IMR-90 (cell line): ENCODE measurements at regions not wholly inside any gene's neighbourhood (a gene's known extent, or its start where the extent isn't known, plus 50 kb on each side); places are given as distances from the start of the nearest gene placed in this dataset.
A peak's percentile ranks its signal among the peaks of the same experiment; 100 is the strongest.

ENCODE experiments used
- ATAC-seq: fragments of 200-7000 bp; cut with Tn5 transposase; 2 replicates; pipeline ENCODE4 v1.9.1; 2020; ENCODE audit warnings: low read depth, mild to moderate bottlenecking, moderate library complexity
- BruUV-seq: library from RNA; stranded (reverse); fragments of 400-500 nt; replicated peaks from 2 replicates; lab custom pipeline; 2021; lab: Mats Ljungman, UMichigan
- CTCF ChIA-PET: fragments of 300-600 bp; formaldehyde crosslinking; extraction: SDS; loops from one replicate; lab custom pipeline; 2021; ENCODE audit warnings: antibody characterized with exemption; lab: Yijun Ruan, JAX
- POLR2A ChIA-PET: fragments of 300-600 bp; sonication (Branson Sonifier 250); formaldehyde crosslinking; loops from one replicate; lab custom pipeline; 2022; ENCODE audit warnings: antibody characterized with exemption; ENCODE audit not compliant: unreplicated experiment; lab: Charles Lee
- DNase-seq: peaks from one replicate; pipeline ENCODE4 v3.0.0; 2013
- H2AFZ ChIP-seq: replicated peaks from 2 replicates; pipeline ENCODE3; 2013; ENCODE audit warnings: low read length, mild to moderate bottlenecking; ENCODE audit not compliant: poor library complexity
- H2AK5ac ChIP-seq: 2 replicates; pipeline ENCODE4 v1.6.1; 2013; ENCODE audit warnings: low read depth, low read length, inconsistent platforms
- H2AK9ac ChIP-seq: replicated peaks from 2 replicates; pipeline ENCODE3; 2013; ENCODE audit warnings: mild to moderate bottlenecking, low read depth, low read length, moderate library complexity; ENCODE audit not compliant: poor library complexity
- H2BK120ac ChIP-seq: 2 replicates; pipeline ENCODE4 v1.6.1; 2013; ENCODE audit warnings: low read depth, low read length, inconsistent platforms
- H2BK15ac ChIP-seq: 3 replicates; pipeline ENCODE4 v1.6.1; 2013; ENCODE audit warnings: low read depth, low read length, inconsistent platforms
- H2BK20ac ChIP-seq: 2 replicates; pipeline ENCODE4 v1.6.1; 2013; ENCODE audit warnings: low read depth, mild to moderate bottlenecking, inconsistent platforms, low read length, moderate library complexity
- H2BK5ac ChIP-seq: 2 replicates; pipeline ENCODE4 v1.6.1; 2013; ENCODE audit warnings: mild to moderate bottlenecking, low read depth, low read length, inconsistent platforms; ENCODE audit not compliant: poor library complexity, severe bottlenecking
- H3K14ac ChIP-seq: replicated peaks from 2 replicates; pipeline ENCODE4 v1.6.1; 2013; ENCODE audit warnings: low read depth, low read length, inconsistent platforms
- H3K18ac ChIP-seq: 2 replicates; pipeline ENCODE4 v1.6.1; 2013; ENCODE audit warnings: low read depth, low read length, control low read depth
- H3K23ac ChIP-seq: 2 replicates; pipeline ENCODE4 v1.6.1; 2013; ENCODE audit warnings: low read depth, low read length, inconsistent platforms
- H3K27ac ChIP-seq: 2 replicates; pipeline ENCODE4 v1.5.1; 2013; ENCODE audit warnings: mild to moderate bottlenecking, control low read depth, low read length; ENCODE audit not compliant: insufficient read depth
- H3K27me3 ChIP-seq: 2 replicates; pipeline ENCODE4 v1.6.1; 2013; ENCODE audit warnings: low read length; ENCODE audit not compliant: control insufficient read depth, insufficient read depth
- H3K36me3 ChIP-seq: 2 replicates; pipeline ENCODE4 v1.6.1; 2013; ENCODE audit warnings: low read length, mixed read lengths; ENCODE audit not compliant: control insufficient read depth, insufficient read depth
- H3K4ac ChIP-seq: 2 replicates; pipeline ENCODE4 v1.6.1; 2013; ENCODE audit warnings: low read depth, low read length, inconsistent platforms
- H3K4me1 ChIP-seq: 2 replicates; pipeline ENCODE4 v1.6.1; 2013; ENCODE audit warnings: low read length, mixed read lengths; ENCODE audit not compliant: control insufficient read depth, insufficient read depth
- H3K4me2 ChIP-seq: 2 replicates; pipeline ENCODE4 v1.6.1; 2013; ENCODE audit warnings: low read depth, mild to moderate bottlenecking, control low read depth, low read length, moderate library complexity
- H3K4me3 ChIP-seq: 2 replicates; pipeline ENCODE4 v1.5.1; 2013; ENCODE audit warnings: low read depth, mild to moderate bottlenecking, control low read depth, low read length, moderate library complexity; ENCODE audit not compliant: insufficient read depth
- H3K56ac ChIP-seq: 2 replicates; pipeline ENCODE4 v1.6.1; 2013; ENCODE audit warnings: low read length, inconsistent platforms; ENCODE audit not compliant: insufficient read depth; ENCODE audit errors: extremely low read depth
- H3K79me1 ChIP-seq, 2 experiments: 2 replicates each; pipeline ENCODE4 v1.6.1; 2013; ENCODE audit warnings: low read length in 2 of 2, inconsistent platforms in 1 of 2, low read depth in 1 of 2
- H3K9ac ChIP-seq: 2 replicates; pipeline ENCODE4 v1.6.1; 2013; ENCODE audit warnings: low read depth, low read length, control low read depth
- H3K9me1 ChIP-seq: 2 replicates; pipeline ENCODE4 v1.6.1; 2013; ENCODE audit warnings: low read length, inconsistent platforms; ENCODE audit not compliant: insufficient read depth
- H3K9me3 ChIP-seq: 2 replicates; pipeline ENCODE4 v1.6.1; 2013; ENCODE audit warnings: low read length; ENCODE audit not compliant: control insufficient read depth, insufficient read depth
- H4K20me1 ChIP-seq: 2 replicates; pipeline ENCODE4 v1.6.1; 2013; ENCODE audit warnings: low read length, inconsistent platforms; ENCODE audit not compliant: insufficient read depth
- H4K5ac ChIP-seq: 2 replicates; pipeline ENCODE4 v1.6.1; 2013; ENCODE audit warnings: mild to moderate bottlenecking, low read depth, low read length, control low read depth
- H4K8ac ChIP-seq, 2 experiments: 2 replicates each; pipeline ENCODE4 v1.6.1; 2013; ENCODE audit warnings: low read depth in 2 of 2, low read length in 2 of 2, control low read depth in 1 of 2, inconsistent platforms in 1 of 2
- H4K91ac ChIP-seq: 2 replicates; pipeline ENCODE4 v1.6.1; 2013; ENCODE audit warnings: low read depth, low read length, inconsistent platforms; ENCODE audit not compliant: insufficient read depth
- BHLHE40 ChIP-seq: fragments of 150-350 bp; IDR thresholded peaks from 2 replicates; pipeline ENCODE4 v1.6.1; 2016; ENCODE audit warnings: mild to moderate bottlenecking, low read depth, low read length
- POLR2A ChIP-seq: IDR thresholded peaks from 2 replicates; pipeline ENCODE4 v1.6.1; 2012; ENCODE audit warnings: mild to moderate bottlenecking, low read depth, low read length
- RAD21 ChIP-seq: IDR thresholded peaks from 2 replicates; pipeline ENCODE4 v1.6.1; 2012; ENCODE audit warnings: low read length, improper control_type of control experiment
- whole genome bisulfite sequencing, 2 experiments: methylation state at CpG; one replicate each; pipeline versions ENCODE4 v1.1.5 to v1.1.7; 2013; ENCODE audit warnings: missing lambda C conversion rate in 2 of 2; ENCODE audit not compliant: insufficient read length in 1 of 2; ENCODE audit errors: extremely low coverage in 2 of 2; 5-methylcytosine and 5-hydroxymethylcytosine counted together
- dilution Hi-C: fragments of 300-500 bp; cut with HindIII; formaldehyde crosslinking; loops from one replicate; pipeline ENCODE4 v1.14.3; 2018; ENCODE audit warnings: low sequenced_read_pairs; ENCODE audit not compliant: unreplicated experiment
- in situ Hi-C: fragments of 300-500 bp; cut with MboI; formaldehyde crosslinking; loops from 3 replicates; pipeline ENCODE4 v1.14.3; 2019; ENCODE audit warnings: low sequenced_read_pairs, inconsistent platforms, mixed read lengths
- intact Hi-C: fragments of 100-400 bp; cut with micrococcal nuclease; formaldehyde crosslinking; loops from 2 replicates; pipeline ENCODE4 v1.10.0; 2022
- TF ChIP-seq, protein P1 (sequence below): fragments of 150-350 bp; IDR thresholded peaks from 2 replicates; pipeline ENCODE4 v1.6.1; 2017; ENCODE audit warnings: mild to moderate bottlenecking, antibody characterized with exemption, low read length, low read depth

GRCh38 chr6:2478200-2478599, 232.8 kb upstream of the GMDS start:
- Histone ChIP-seq H3K4ac (no peak overlapping the region), H2BK20ac (no peak overlapping the region), H3K36me3 (no peaks in the 10 kb centered on the region), H3K14ac (no peak overlapping the region), H3K79me1 (no peaks in the 10 kb centered on the region), H2AFZ (no peak overlapping the region), H2BK120ac (no peak overlapping the region), H3K18ac (no peak overlapping the region), H3K27me3 (peaks cover 16% of the 10 kb centered on the region), H3K27ac (no peak overlapping the region), H3K23ac (no peak overlapping the region), H4K91ac (no peak overlapping the region), H4K20me1 (no peaks in the 10 kb centered on the region), H3K9ac (no peak overlapping the region), H3K4me3 (no peak overlapping the region), H2AK5ac (no peak overlapping the region), H2AK9ac (no peak overlapping the region), H2BK15ac (no peak overlapping the region), H3K4me1 (peaks cover 8% of the 10 kb centered on the region; the same call in 1 of the 2 replicates), H4K5ac (no peak overlapping the region), H2BK5ac (no peak overlapping the region), H3K56ac (no peak overlapping the region), H3K4me2 (peak overlapping the region; percentile 10; the same call in 1 of the 2 replicates), H4K8ac (no peak overlapping the region), H3K9me3 (peaks cover 13% of the 10 kb centered on the region), H3K9me1 (no peaks in the 10 kb centered on the region)
- ChIA-PET POLR2A (no interaction called here), CTCF (no interaction called here)
- 71% methylated on average over 1 of the region's 9 CpGs; no CpG with 5 or more reads in 1 of the 2 experiments for WGBS, 2 experiments
- peak; percentile 74 for ATAC-seq
- intact Hi-C loops (no loop called here), in situ Hi-C loops (no loop called here), dilution Hi-C loops (no loop called here)
- TF ChIP-seq, protein P1, sequence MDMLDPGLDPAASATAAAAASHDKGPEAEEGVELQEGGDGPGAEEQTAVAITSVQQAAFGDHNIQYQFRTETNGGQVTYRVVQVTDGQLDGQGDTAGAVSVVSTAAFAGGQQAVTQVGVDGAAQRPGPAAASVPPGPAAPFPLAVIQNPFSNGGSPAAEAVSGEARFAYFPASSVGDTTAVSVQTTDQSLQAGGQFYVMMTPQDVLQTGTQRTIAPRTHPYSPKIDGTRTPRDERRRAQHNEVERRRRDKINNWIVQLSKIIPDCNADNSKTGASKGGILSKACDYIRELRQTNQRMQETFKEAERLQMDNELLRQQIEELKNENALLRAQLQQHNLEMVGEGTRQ = no peak
- TF ChIP-seq POLR2A (no peak), RAD21 (no peak), BHLHE40 (peak; percentile 30; the same call in 1 of the 2 replicates)
- peak; percentile 5 for DNase-seq
- no TSS peak for BruUV-seq
